ENCODE measurements at regions not wholly inside any gene's neighbourhood (a gene's known extent, or its start where the extent isn't known, plus 50 kb on each side); places are given as distances from the start of the nearest gene placed in this dataset.

GRCh38 chr7:36784991-36785940, 61.0 kb upstream of the AOAH start:
- TF ChIP-seq CTCF (IDR thresholded peaks at IDR 0.05) (no peak), SIN3A (IDR thresholded peaks at IDR 0.05; ENCODE audit: borderline replicate concordance, insufficient read depth, low read depth, low read length) (no peak), POLR2AphosphoS5 (IDR thresholded peaks at IDR 0.05; ENCODE audit: low read depth, low read length) (no peak)
- TF ChIP-seq, protein P1, sequence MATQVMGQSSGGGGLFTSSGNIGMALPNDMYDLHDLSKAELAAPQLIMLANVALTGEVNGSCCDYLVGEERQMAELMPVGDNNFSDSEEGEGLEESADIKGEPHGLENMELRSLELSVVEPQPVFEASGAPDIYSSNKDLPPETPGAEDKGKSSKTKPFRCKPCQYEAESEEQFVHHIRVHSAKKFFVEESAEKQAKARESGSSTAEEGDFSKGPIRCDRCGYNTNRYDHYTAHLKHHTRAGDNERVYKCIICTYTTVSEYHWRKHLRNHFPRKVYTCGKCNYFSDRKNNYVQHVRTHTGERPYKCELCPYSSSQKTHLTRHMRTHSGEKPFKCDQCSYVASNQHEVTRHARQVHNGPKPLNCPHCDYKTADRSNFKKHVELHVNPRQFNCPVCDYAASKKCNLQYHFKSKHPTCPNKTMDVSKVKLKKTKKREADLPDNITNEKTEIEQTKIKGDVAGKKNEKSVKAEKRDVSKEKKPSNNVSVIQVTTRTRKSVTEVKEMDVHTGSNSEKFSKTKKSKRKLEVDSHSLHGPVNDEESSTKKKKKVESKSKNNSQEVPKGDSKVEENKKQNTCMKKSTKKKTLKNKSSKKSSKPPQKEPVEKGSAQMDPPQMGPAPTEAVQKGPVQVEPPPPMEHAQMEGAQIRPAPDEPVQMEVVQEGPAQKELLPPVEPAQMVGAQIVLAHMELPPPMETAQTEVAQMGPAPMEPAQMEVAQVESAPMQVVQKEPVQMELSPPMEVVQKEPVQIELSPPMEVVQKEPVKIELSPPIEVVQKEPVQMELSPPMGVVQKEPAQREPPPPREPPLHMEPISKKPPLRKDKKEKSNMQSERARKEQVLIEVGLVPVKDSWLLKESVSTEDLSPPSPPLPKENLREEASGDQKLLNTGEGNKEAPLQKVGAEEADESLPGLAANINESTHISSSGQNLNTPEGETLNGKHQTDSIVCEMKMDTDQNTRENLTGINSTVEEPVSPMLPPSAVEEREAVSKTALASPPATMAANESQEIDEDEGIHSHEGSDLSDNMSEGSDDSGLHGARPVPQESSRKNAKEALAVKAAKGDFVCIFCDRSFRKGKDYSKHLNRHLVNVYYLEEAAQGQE (IDR thresholded peaks at IDR 0.05; ENCODE audit: insufficient read depth in 1 of 2, low read depth in 2 of 2, low read length in 1 of 2), result no peak

Measured in Panc1 (cell line).